ENCODE measurements at regions not wholly inside any gene's neighbourhood (a gene's known extent, or its start where the extent isn't known, plus 50 kb on each side); places are given as distances from the start of the nearest gene placed in this dataset.
"Not testable (repeated sequence)": the region's sequence is repeated elsewhere in the genome, so short reads cannot be mapped to it uniquely, and the experiment has no call there.

GRCh38 chr17:15864061-15864460 lies 80.9 kb upstream of the ADORA2B start:
- not testable (repeated sequence) for DNase-seq (ENCODE audit: low read depth)

GRCh38 chr17:15864472-15864871 lies 80.5 kb upstream of the ADORA2B start:
- not testable (repeated sequence) for DNase-seq (ENCODE audit: low read depth)

- not testable (repeated sequence) for DNase-seq (ENCODE audit: low read depth)
Observed at GRCh38 chr17:15866015-15866414, 78.9 kb upstream of the ADORA2B start.

GRCh38 chr17:15867331-15867730 lies 77.6 kb upstream of the ADORA2B start:
- not testable (repeated sequence) for DNase-seq (ENCODE audit: low read depth)

- not testable (repeated sequence) for DNase-seq (ENCODE audit: low read depth)
Observed at GRCh38 chr17:15869868-15870267, 75.1 kb upstream of the ADORA2B start.

- not testable (repeated sequence) for DNase-seq (ENCODE audit: low read depth)
Observed at GRCh38 chr17:15872677-15873076, 72.3 kb upstream of the ADORA2B start.

GRCh38 chr17:15877882-15878500 lies 66.9 kb upstream of the ADORA2B start:
- DNase-seq (ENCODE audit: low read depth): not testable (repeated sequence)

GRCh38 chr17:15882058-15882720 lies 62.7 kb upstream of the ADORA2B start:
- DNase-seq (ENCODE audit: low read depth): no peak

GRCh38 chr17:15882777-15883176 lies 62.2 kb upstream of the ADORA2B start:
- DNase-seq (ENCODE audit: low read depth): no peak

- peak; percentile 35 for DNase-seq (ENCODE audit: low read depth)
Observed at GRCh38 chr17:15883617-15884111, 61.3 kb upstream of the ADORA2B start.

- no peak for DNase-seq (ENCODE audit: low read depth)
Observed at GRCh38 chr17:15884731-15885130, 60.2 kb upstream of the ADORA2B start.

- DNase-seq (ENCODE audit: low read depth): no peak
Observed at GRCh38 chr17:15885770-15886169, 59.2 kb upstream of the ADORA2B start.

GRCh38 chr17:15886221-15886620 lies 58.7 kb upstream of the ADORA2B start:
- DNase-seq (ENCODE audit: low read depth): no peak

- no peak for DNase-seq (ENCODE audit: low read depth)
Observed at GRCh38 chr17:15886804-15887203, 58.1 kb upstream of the ADORA2B start.

- DNase-seq (ENCODE audit: low read depth): no peak
Observed at GRCh38 chr17:15888436-15888835, 56.5 kb upstream of the ADORA2B start.

GRCh38 chr17:15890279-15890892 lies 54.5 kb upstream of the ADORA2B start:
- DNase-seq (ENCODE audit: low read depth): no peak

GRCh38 chr17:15891318-15891717 lies 53.6 kb upstream of the ADORA2B start:
- no peak for DNase-seq (ENCODE audit: low read depth)

GRCh38 chr17:15892244-15892643 lies 52.7 kb upstream of the ADORA2B start:
- no peak for DNase-seq (ENCODE audit: low read depth)

- DNase-seq (ENCODE audit: low read depth): no peak
Observed at GRCh38 chr17:15892731-15893657, 51.9 kb upstream of the ADORA2B start.

- no peak for DNase-seq (ENCODE audit: low read depth)
Observed at GRCh38 chr17:15893658-15894024, 51.3 kb upstream of the ADORA2B start.

- no peak for DNase-seq (ENCODE audit: low read depth)
Observed at GRCh38 chr17:15894258-15894657, 50.7 kb upstream of the ADORA2B start.
